HepG2 (cell line): ENCODE measurements at regions not wholly inside any gene's neighbourhood (a gene's known extent, or its start where the extent isn't known, plus 50 kb on each side); places are given as distances from the start of the nearest gene placed in this dataset.

ENCODE experiments used
- CENPT ChIP-seq: sonication (generic); formaldehyde crosslinking; IDR thresholded peaks from 2 replicates; pipeline ENCODE4 v1.8.0; 2022; ENCODE audit warnings: low read depth, mild to moderate bottlenecking, moderate library complexity, missing genetic modification reagents
- FOXJ3 ChIP-seq: sonication (generic); formaldehyde crosslinking; IDR thresholded peaks from 2 replicates; pipeline ENCODE4 v1.4.0; 2020; ENCODE audit warnings: missing genetic modification reagents, mild to moderate bottlenecking, borderline replicate concordance
- KDM5A ChIP-seq: fragments of 200-600 bp; sonication (generic); IDR thresholded peaks from 2 replicates; pipeline ENCODE4 v1.7.0; 2018; ENCODE audit warnings: antibody characterized with exemption, mild to moderate bottlenecking, low read length, borderline replicate concordance
- RARA ChIP-seq: IDR thresholded peaks from 2 replicates; pipeline ENCODE4 v1.6.1; 2016; ENCODE audit warnings: missing genetic modification reagents, missing compliant biosample characterization
- RXRA ChIP-seq: sonication (generic); formaldehyde crosslinking; IDR thresholded peaks from 2 replicates; pipeline ENCODE4 v1.5.1; 2020; ENCODE audit warnings: missing genetic modification reagents
- SAP130 ChIP-seq: IDR thresholded peaks from 2 replicates; pipeline ENCODE4 v1.6.1; 2016; ENCODE audit warnings: low read depth
- ZFX ChIP-seq: sonication (generic); formaldehyde crosslinking; IDR thresholded peaks from 2 replicates; pipeline ENCODE4 v1.4.0; 2020; ENCODE audit warnings: mild to moderate bottlenecking, low read depth, missing genetic modification reagents, moderate library complexity
- ZHX2 ChIP-seq, 2 experiments: sonication (generic) in 1 of 2; formaldehyde crosslinking in 1 of 2; IDR thresholded peaks; 2 replicates each; pipeline versions ENCODE4 v1.6.1 to v1.9.0; 2014 to 2022; ENCODE audit warnings: antibody characterized with exemption in 1 of 2, borderline replicate concordance in 1 of 2, inconsistent platforms in 1 of 2, low read depth in 1 of 2, missing genetic modification reagents in 1 of 2
- ZKSCAN8 ChIP-seq: IDR thresholded peaks from 2 replicates; pipeline ENCODE4 v1.6.1; 2016; ENCODE audit warnings: borderline replicate concordance, missing genetic modification reagents, missing compliant biosample characterization
- ZNF230 ChIP-seq: sonication (generic); formaldehyde crosslinking; IDR thresholded peaks from 2 replicates; pipeline ENCODE4 v1.4.0; 2020; ENCODE audit warnings: mild to moderate bottlenecking, missing genetic modification reagents

GRCh38 chr10:78997635-78998618 is 70.8 kb upstream of the ZMIZ1 start (continued):
- TF ChIP-seq SAP130 (CRISPR knock-in tag): peak; percentile 44; the same call in 1 of the 2 replicates
- TF ChIP-seq ZFX (CRISPR knock-in tag): peak; percentile 56
- TF ChIP-seq ZKSCAN8: no peak
- TF ChIP-seq ZHX2 (IDR thresholded peaks at IDR 0.05; ENCODE audit: low read depth): no peak
- no peak for TF ChIP-seq ZHX2 (CRISPR knock-in tag; IDR thresholded peaks at IDR 0.05; ENCODE audit: borderline replicate concordance)
- TF ChIP-seq RARA (CRISPR knock-in tag): no peak
- TF ChIP-seq RXRA (CRISPR knock-in tag): peak; percentile 27; the same call in 1 of the 2 replicates
- 0 out of 2 replicates have a peak, but pooled peaks have one; percentile 35 for TF ChIP-seq ZNF230
- TF ChIP-seq CENPT: no peak
- TF ChIP-seq FOXJ3 (CRISPR knock-in tag): peak; percentile 66; the same call in 1 of the 2 replicates
- no peak for TF ChIP-seq KDM5A
